ENCODE measurements at regions not wholly inside any gene's neighbourhood (a gene's known extent, or its start where the extent isn't known, plus 50 kb on each side); places are given as distances from the start of the nearest gene placed in this dataset.

DNA sequence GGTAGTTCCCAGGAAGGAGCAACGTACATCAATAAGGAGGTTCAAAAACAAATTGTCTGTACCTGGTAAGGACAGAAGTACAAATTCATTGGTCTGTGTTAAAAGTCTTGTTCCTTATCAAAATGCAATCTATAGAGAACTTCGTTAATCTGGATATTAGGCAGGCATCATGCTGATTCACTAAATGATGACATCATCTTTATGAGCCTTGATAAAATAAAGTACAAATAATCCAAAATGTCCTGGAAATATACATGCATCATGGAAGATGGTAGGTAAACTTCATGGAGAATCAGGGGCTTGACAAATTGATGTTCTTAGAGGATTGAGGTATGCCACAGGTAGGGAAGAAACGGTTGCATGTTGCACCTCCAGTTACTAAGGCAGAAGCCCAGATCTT, 433.9 kb downstream of the TRIML1 start:
- no peak for DNase-seq

GRCh38 chr4:188578657-188579056, 439.4 kb downstream of the TRIML1 start:
- no peak for DNase-seq

- no peak for DNase-seq
These were observed 456.8 kb downstream of the TRIML1 start for GRCh38 chr4:188596021-188596420.

GRCh38 chr4:188603646-188604045, 464.4 kb downstream of the TRIML1 start:
- no peak for DNase-seq

DNA sequence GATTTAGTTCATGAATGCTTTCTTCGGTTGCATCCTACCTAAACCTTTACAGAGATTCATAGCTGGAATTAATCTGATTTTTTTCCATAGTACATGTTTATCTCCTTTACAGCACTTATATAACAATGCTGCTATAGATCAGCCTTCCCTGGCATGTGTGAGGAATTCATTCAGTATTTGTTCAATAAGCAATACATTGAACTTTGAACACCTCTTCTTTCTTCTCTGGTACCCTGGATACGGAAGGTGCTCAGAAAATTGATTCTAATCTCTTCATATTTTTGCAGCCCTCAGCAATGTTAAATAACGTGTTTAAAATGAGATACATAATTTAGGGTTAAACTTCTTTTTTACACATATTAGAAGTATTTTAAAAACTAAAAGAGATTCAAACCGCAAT, 467.4 kb downstream of the TRIML1 start:
- DNase-seq: no peak

DNA sequence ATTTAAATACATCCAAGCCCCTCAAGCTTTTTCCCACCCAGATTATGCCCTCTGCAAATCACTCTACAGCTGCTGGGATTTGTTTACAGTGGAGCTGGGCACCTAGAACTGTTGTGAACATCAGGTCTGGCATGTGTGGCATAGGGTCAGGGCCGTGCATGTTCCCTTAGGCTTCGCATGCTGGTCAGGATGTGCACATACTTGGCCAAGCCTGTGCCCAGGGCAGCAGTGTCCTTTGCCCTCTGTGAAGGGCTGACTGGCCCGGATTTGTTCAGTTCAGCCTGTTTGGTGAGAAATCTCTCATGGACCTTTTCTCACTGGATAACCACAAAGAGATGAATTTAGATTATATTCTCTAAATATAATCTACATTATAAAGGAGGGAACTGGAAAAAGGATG, 471.9 kb downstream of the TRIML1 start:
- DNase-seq: no peak

DNA sequence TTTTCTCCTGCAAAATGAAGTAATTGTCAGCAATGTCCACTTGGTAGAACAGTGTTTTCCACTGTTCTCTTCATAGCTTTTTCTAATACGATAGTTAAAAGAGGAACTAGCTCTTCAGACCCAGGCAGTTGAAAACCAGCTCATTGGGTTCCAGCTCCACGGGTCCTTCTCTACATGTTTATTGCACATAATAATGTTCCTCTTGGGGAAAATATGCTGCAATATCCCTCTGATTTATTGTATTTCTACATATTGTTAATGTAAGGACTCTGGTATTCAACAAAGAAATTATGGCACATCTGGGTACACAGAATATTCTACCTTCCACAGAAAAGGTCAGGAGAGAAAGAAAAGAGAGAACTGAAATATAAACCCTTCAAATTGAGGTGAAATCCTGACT, 473.4 kb downstream of the TRIML1 start:
- no peak for DNase-seq

- no peak for DNase-seq
These were observed 474.7 kb downstream of the TRIML1 start for GRCh38 chr4:188613976-188614375.

- DNase-seq: no peak
These were observed 480.4 kb downstream of the TRIML1 start for GRCh38 chr4:188619456-188620149.

GRCh38 chr4:188620608-188621007, 481.4 kb downstream of the TRIML1 start:
- no peak for DNase-seq

- no peak for DNase-seq
These were observed 484.1 kb downstream of the TRIML1 start for GRCh38 chr4:188623314-188623854.

- DNase-seq: no peak
These were observed 485.1 kb downstream of the TRIML1 start for GRCh38 chr4:188624370-188624769.

GRCh38 chr4:188627892-188628291, 488.7 kb downstream of the TRIML1 start:
- no peak for DNase-seq

DNA sequence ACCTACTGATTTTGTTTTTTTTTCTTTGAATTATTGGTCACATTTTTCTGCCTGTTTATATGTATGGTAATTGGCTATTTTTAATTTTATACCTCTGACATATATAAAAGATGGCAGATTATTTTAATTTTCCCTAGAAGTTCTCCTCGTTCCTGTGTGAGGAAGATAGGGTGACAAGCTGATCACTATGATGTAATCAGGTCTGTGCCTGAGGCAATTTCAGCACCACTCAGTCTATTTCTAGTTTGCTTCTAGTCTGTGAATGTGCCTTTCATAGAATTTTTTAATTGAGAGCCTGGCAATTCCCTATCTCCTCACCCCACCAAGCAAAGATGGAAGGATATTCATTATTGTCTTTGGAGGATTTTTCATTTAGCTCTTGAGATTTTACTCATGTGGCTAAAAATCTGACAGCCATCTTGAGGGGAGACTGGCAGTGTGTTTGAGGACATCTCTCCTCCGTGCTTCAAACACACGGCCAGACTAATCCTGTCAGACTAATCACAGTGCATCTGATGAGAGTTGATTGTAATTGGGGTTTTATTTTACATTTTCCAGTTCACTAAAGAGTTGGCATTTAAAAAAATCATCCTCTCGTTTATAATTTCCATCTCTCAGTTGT, 500.3 kb downstream of the TRIML1 start:
- DNase-seq: no peak

DNA sequence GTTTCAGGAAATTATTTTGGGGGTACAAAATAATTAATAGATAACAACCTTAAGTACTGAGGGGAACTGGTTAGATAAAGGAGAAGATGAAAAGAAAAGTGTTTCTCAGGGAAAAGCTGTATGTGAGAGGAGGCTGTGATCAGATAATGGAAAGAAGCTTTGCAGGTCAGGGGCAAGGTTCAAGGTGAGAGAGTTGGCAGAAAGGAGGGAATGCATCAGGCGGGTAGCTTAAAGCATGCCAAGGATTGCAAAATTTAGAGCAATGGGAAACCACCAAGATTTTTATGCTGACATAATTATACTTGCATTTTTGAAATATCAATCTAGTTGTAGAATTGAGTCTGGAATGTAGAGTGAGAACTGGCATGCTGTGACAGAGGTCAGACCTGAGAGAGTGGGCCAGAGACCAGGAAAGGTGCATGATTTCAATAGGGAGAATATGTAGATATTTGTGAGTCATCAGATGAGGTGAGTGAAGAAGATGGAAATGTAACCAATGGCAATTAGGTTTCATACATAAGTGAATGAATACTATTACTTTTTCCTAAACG, 508.7 kb downstream of the TRIML1 start:
- DNase-seq: no peak

DNA sequence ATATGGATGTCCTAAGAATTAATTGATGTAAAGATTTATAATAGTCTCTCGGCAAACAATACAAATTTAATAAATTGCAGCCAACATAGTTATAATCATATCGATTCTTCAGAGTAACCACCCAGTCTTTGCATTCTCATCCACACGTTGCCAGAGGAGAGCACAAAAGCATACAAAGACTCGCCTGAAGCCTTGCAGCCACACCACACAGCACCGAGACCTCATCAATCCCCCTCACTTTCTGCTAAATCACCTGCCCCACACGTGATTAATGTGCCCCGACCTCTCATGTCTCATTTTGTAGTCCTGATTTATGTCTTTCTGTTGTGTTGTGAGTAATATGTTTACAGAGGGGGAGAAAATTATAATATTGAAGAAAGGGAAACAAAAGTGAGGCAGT, 510.4 kb downstream of the TRIML1 start:
- no peak for DNase-seq

- DNase-seq: no peak
These were observed 511.3 kb downstream of the TRIML1 start for GRCh38 chr4:188650516-188650915.

- DNase-seq: no peak
These were observed 518.1 kb downstream of the TRIML1 start for GRCh38 chr4:188657365-188657764.

DNA sequence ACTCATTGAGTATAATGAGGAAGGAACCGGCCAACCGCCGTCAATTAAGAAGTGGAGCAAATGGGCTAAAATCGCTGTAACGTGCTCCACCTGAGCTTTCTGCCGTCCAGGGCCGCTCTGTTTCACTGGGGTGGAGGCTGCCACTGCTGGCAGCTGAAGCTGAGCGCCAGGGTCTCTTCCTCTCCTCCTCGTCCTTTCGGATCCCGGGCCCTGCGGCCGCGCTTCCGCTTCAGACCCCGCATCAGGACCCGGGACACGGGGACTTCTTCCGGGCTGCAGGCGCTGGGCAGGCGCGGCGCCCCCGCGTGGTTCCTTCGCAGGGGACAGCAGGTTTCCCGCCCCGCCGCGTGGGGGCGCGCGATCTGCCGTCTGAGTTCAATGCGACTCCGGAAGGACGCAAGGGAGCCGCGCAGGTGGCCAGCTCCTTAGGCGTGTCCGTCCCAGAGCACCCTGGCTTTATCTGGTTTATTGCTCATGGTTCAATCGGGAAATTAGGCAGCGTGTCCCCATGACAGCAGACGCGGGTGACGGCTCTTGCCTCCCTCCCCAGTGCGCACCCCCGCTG, 519.8 kb downstream of the TRIML1 start:
- no peak for DNase-seq

- DNase-seq: no peak
These were observed 521.6 kb downstream of the TRIML1 start for GRCh38 chr4:188660796-188661195.

DNA sequence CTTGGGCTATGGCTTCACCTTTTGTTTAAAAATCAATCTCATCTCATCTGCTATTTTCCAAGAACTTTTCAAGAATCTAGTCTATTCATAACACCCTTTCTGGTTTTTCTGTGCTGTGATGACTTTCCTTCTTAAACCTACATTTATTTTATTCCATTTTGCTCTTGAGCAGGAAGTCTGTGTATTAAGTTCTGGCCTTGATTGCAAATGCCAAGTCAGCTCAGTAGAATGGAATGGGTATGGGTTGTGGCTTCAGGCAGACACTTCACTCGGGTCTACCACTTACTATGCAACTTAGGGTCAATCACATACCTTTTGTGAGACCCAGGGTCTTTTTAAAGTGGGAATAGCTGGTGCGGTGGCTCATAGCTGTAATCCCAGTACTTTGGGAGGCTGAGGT, 522.3 kb downstream of the TRIML1 start:
- DNase-seq: no peak

DNA sequence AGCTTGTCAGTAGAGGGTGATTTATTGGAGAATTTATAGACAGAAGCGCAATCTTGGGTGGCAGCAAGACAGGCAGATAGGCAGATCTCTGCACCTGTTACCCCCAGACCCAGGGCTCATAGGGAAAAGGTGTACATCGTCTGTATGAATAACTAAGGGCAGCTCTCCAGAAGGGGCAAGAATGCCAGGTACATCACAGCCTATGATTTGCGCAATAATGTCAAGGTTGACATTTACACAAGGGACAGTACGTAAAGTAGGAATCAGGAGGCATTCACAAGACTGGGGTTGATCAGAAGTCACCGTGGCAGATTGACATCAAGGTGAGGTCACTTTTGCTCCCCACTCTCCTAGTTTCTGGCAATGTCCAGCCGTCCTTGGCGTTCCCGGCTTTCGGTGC, 524.1 kb downstream of the TRIML1 start:
- no peak for DNase-seq

GRCh38 chr4:188665491-188666457, 526.5 kb downstream of the TRIML1 start:
- no peak for DNase-seq

Data from NCI-H2171 treated with DMSO at 0.1 percent for 48 hours (cell line).